ENCODE measurements at regions not wholly inside any gene's neighbourhood (a gene's known extent, or its start where the extent isn't known, plus 50 kb on each side); places are given as distances from the start of the nearest gene placed in this dataset.

DNA sequence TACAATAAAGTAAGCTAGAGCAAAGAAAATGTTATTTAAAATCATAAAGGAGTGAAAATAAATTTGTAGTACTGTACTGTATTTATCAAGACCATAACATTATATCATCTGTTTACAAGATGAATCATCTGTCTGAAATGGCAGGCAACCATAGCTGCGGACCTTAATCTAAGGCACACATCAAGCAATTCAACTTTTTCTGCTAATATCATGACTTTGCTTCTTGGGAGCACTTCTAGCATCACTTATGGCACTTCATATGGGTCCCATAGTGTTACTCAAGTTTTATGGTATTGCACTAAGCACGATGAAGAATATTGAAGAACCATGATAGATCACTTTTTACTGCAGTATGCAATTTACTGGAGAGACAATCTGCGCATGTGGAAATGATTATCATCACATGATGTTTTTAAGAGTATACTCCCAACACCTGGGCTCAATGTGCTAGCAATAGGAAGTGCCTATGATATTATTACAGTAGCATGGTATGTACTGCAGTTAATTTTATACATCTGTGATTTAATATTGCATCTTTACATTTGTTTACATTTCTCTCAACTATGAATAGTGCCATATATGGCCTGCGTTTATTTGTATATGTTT lies 137.7 kb upstream of the NECTIN3 start:
- TF ChIP-seq CREB1 (IDR thresholded peaks at IDR 0.05; ENCODE audit: low read depth): no peak
- TF ChIP-seq EP300 (IDR thresholded peaks at IDR 0.05; ENCODE audit: borderline replicate concordance): no peak
- no peak for TF ChIP-seq RAD21 (IDR thresholded peaks at IDR 0.05; ENCODE audit: low read depth)
- TF ChIP-seq, protein P1, sequence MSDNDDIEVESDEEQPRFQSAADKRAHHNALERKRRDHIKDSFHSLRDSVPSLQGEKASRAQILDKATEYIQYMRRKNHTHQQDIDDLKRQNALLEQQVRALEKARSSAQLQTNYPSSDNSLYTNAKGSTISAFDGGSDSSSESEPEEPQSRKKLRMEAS (IDR thresholded peaks at IDR 0.05): no peak
- TF ChIP-seq, protein P2, sequence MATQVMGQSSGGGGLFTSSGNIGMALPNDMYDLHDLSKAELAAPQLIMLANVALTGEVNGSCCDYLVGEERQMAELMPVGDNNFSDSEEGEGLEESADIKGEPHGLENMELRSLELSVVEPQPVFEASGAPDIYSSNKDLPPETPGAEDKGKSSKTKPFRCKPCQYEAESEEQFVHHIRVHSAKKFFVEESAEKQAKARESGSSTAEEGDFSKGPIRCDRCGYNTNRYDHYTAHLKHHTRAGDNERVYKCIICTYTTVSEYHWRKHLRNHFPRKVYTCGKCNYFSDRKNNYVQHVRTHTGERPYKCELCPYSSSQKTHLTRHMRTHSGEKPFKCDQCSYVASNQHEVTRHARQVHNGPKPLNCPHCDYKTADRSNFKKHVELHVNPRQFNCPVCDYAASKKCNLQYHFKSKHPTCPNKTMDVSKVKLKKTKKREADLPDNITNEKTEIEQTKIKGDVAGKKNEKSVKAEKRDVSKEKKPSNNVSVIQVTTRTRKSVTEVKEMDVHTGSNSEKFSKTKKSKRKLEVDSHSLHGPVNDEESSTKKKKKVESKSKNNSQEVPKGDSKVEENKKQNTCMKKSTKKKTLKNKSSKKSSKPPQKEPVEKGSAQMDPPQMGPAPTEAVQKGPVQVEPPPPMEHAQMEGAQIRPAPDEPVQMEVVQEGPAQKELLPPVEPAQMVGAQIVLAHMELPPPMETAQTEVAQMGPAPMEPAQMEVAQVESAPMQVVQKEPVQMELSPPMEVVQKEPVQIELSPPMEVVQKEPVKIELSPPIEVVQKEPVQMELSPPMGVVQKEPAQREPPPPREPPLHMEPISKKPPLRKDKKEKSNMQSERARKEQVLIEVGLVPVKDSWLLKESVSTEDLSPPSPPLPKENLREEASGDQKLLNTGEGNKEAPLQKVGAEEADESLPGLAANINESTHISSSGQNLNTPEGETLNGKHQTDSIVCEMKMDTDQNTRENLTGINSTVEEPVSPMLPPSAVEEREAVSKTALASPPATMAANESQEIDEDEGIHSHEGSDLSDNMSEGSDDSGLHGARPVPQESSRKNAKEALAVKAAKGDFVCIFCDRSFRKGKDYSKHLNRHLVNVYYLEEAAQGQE (IDR thresholded peaks at IDR 0.05; ENCODE audit: low read depth): no peak
- TF ChIP-seq YY1 (IDR thresholded peaks at IDR 0.05; ENCODE audit: low read depth): no peak
- no peak for TF ChIP-seq NFIC (IDR thresholded peaks at IDR 0.05)
- no peak for TF ChIP-seq TAF1 (IDR thresholded peaks at IDR 0.05; ENCODE audit: low read depth)

Measured in Ishikawa (cell line).